A673 (cell line): ENCODE measurements at regions not wholly inside any gene's neighbourhood (a gene's known extent, or its start where the extent isn't known, plus 50 kb on each side); places are given as distances from the start of the nearest gene placed in this dataset.
"Not testable (repeated sequence)": the region's sequence is repeated elsewhere in the genome, so short reads cannot be mapped to it uniquely, and the experiment has no call there.

Experiments
- EZH2 ChIP-seq: fragments of 200-600 bp; sonication (generic); IDR thresholded peaks from 2 replicates; pipeline ENCODE4 v1.6.1; 2017; ENCODE audit warnings: borderline replicate concordance, low read depth, mild to moderate bottlenecking, mixed read lengths, antibody characterized with exemption, low read length; ENCODE audit not compliant: poor library complexity, severe bottlenecking
- TF ChIP-seq, protein P1 (sequence below): fragments of 300-800, 200-600 bp; sonication (generic); conservative IDR thresholded peaks from 2 replicates; pipeline ENCODE4 v1.5.1; 2017; ENCODE audit warnings: low read depth, mild to moderate bottlenecking, antibody characterized with exemption, low read length, moderate library complexity, mixed read lengths

DNA sequence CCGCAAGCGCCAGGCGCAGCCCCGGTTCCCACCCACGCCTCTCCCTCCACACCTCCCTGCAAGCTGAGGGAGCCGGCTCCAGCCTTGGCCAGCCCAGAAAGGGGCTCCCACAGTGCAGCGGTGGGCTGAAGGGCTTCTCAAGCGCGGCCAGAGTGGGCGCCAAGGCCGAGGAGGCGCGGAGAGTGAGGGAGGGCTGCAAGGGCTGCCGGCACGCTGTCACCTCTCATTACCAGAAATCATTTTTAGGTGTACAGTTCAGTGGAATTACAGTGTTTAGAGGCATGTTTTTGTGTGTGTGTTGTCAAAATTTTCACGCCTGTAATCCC is 94.8 kb upstream of the KDM7A start:
- TF ChIP-seq, protein P1, sequence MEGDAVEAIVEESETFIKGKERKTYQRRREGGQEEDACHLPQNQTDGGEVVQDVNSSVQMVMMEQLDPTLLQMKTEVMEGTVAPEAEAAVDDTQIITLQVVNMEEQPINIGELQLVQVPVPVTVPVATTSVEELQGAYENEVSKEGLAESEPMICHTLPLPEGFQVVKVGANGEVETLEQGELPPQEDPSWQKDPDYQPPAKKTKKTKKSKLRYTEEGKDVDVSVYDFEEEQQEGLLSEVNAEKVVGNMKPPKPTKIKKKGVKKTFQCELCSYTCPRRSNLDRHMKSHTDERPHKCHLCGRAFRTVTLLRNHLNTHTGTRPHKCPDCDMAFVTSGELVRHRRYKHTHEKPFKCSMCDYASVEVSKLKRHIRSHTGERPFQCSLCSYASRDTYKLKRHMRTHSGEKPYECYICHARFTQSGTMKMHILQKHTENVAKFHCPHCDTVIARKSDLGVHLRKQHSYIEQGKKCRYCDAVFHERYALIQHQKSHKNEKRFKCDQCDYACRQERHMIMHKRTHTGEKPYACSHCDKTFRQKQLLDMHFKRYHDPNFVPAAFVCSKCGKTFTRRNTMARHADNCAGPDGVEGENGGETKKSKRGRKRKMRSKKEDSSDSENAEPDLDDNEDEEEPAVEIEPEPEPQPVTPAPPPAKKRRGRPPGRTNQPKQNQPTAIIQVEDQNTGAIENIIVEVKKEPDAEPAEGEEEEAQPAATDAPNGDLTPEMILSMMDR, result not testable (repeated sequence)
- not testable (repeated sequence) for TF ChIP-seq EZH2
